ENCODE measurements at regions not wholly inside any gene's neighbourhood (a gene's known extent, or its start where the extent isn't known, plus 50 kb on each side); places are given as distances from the start of the nearest gene placed in this dataset.

GRCh38 chr22:48745842-48746788 lies 1081.6 kb downstream of the BRD1 start:
- no peak for TF ChIP-seq JUND (IDR thresholded peaks at IDR 0.05; ENCODE audit: low read depth)
- DNase-seq (ENCODE audit: low read depth in 1 of 2, low spot score in 1 of 2), result no peak
- in situ Hi-C loops (cut with HindIII; ENCODE audit: low pct_unique_long_range_greater_than_20kb, low sequenced_read_pairs), result no loop called here

DNA sequence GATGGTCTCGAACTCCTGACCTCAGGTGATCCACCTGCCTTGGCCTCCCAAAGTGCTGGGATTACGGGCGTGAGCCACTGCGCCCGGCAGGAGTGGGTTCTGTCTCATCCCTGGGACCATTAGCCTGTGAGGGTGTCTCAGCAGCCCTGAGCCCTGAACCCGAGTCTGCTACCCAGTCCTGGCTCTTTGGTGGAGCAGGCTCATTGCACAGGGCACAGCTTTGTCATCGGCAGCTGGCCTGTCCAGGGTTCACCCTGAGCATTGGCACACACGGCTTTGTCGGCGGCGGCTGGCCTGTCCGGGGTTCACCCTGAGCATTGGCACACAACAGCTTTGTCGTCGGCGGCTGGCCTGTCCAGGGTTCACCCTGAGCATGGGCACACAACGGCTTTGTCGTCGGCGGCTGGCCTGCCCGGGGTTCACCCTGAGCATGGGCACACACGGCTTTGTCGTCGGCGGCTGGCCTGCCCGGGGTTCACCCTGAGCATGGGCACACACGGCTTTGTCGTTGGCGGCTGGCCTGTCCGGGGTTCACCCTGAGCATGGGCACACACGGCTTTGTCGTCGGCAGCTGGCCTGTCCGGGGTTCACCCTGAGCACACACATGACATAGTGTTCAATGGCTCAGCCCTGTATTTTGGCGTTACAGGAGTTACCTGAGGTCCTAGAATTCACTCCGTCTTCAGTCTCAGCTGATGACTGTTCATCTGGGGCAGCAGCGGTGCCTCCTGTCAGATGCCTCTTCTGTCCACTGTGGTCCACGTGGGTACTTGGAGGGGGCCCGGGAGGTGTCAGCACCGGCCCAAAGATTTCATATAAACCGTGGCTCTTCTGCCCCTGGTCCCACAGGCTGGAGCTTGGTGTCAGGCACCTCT lies 1082.5 kb downstream of the BRD1 start:
- TF ChIP-seq JUND (IDR thresholded peaks at IDR 0.05; ENCODE audit: low read depth), result no peak
- in situ Hi-C loops (cut with HindIII; ENCODE audit: low pct_unique_long_range_greater_than_20kb, low sequenced_read_pairs), result no loop called here
- DNase-seq (ENCODE audit: low read depth in 1 of 2, low spot score in 1 of 2), result no peak

- no peak for TF ChIP-seq JUND (IDR thresholded peaks at IDR 0.05; ENCODE audit: low read depth)
- in situ Hi-C loops (cut with HindIII; ENCODE audit: low pct_unique_long_range_greater_than_20kb, low sequenced_read_pairs), result no loop called here
Measured at GRCh38 chr22:48744283-48744641, 1083.4 kb downstream of the BRD1 start.

DNA sequence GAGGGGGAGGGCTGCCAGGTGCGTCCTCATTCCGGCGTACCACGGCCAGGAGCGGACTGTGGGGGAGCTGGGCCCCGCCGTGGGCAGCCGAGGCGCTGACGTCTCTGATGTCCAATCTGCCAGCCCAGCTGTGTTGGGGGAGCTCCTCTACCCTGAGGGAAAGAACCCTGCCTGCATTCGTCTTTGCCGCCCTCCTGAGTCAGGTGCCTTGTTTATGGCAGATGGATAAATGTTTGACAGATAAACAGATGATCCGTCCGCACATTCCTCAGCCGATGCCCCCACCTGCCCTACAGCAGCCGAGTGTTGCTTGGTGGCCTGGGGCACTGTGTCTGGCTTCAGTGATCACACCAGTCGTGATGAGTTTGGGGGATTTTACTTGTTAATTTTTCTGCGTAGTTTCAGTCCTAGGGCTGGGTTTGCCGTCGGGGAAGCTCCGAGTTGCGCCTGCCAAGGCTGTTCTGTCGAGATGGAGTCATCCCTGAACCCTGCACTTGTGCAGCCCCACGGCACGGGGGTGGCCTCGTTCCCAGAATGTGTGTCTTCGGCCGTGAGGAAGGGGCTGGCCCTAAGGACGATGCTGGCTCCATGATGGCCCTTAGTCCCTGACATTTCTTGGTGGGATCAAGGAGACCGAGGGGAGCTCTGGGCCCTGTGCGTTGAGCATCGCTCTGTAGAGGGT lies 1083.9 kb downstream of the BRD1 start:
- DNase-seq (ENCODE audit: low read depth in 1 of 2, low spot score in 1 of 2), result no peak
- TF ChIP-seq JUND (IDR thresholded peaks at IDR 0.05; ENCODE audit: low read depth), result no peak
- in situ Hi-C loops (cut with HindIII; ENCODE audit: low pct_unique_long_range_greater_than_20kb, low sequenced_read_pairs), result no loop called here

More at GRCh38 chr22:48744283-48744641, 1083.4 kb downstream of the BRD1 start:
- DNase-seq (ENCODE audit: low read depth in 1 of 2, low spot score in 1 of 2), result no peak

DNA sequence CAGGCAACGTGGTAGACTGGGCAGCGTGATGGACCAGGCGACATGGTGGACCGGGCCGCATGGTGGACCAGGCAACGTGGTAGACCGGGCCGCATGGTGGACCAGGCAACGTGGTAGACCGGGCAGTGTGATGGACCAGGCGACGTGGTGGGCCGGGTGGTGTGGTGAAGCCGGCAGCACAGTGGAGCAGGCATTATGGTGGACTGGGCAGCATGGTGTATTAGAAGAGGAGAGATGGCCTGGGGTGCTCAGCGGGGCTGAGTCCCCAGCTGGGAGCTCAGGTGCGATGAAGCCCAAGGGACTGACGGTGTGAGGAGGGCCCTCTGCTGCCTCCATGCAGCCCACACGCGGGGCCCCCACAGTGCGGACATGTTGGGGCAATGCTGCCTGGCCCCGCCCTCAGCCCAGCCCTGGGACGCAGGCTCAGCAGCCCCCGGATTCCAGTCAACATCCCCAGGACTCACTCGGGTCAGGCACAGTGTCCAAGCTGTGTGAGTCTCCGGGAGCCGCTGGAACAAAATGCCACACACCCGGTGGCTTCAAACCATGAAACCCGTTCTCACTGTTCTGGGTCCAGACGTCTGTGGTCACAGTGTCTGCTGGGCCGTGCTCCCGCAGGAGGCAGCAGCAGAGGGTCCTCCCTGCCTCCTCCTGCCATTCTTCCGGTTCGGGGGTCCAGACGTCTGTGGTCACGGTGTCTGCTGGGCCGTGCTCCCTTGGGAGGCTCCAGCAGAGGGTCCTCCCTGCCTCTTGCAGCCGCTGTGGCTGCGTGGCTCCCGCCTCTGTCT lies 1084.9 kb downstream of the BRD1 start:
- in situ Hi-C loops (cut with HindIII; ENCODE audit: low pct_unique_long_range_greater_than_20kb, low sequenced_read_pairs), result no loop called here
- no peak for DNase-seq (ENCODE audit: low read depth in 1 of 2, low spot score in 1 of 2)
- no peak for TF ChIP-seq JUND (IDR thresholded peaks at IDR 0.05; ENCODE audit: low read depth)

DNA sequence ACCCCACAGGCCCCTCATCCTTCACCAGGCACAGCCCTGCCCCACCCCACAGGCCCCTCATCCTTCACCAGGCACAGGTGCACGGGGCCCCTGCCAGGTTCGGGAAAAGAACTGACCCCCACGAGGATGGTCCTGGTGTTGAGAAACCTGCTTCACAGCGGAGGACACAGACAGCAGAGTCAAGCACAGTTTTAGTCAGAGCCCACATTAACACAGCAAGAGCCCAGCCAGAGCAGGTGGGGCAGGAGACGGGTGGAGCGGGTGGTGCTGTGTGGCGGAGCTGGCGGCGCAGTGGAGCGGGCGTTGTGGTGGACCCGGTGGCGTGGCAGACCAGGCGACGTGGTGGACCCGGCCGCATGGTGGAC lies 1085.5 kb downstream of the BRD1 start:
- in situ Hi-C loops (cut with HindIII; ENCODE audit: low pct_unique_long_range_greater_than_20kb, low sequenced_read_pairs), result no loop called here
- no peak for TF ChIP-seq JUND (IDR thresholded peaks at IDR 0.05; ENCODE audit: low read depth)
- no peak for DNase-seq (ENCODE audit: low read depth in 1 of 2, low spot score in 1 of 2)

DNA sequence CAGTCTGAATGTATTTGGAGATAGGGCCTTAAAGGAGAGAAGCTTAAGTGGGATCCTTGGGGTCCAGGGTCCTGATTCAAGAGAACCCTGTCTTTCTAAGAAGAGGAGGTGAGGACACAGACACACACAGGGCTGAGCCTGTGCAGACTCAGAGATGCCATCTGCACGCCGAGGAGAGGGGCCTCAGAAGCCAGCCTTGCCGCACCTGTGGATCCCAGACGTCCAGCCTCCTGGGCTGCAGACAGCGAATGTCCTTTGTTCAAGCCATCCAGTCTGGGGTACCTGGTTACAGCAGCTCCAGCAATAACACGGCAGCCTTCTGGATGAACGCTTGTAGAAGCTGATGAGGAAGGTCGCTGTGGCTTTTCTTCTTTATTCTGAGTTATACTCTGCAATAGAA lies 1086.1 kb downstream of the BRD1 start:
- TF ChIP-seq JUND (IDR thresholded peaks at IDR 0.05; ENCODE audit: low read depth), result no peak
- no peak for DNase-seq (ENCODE audit: low read depth in 1 of 2, low spot score in 1 of 2)
- in situ Hi-C loops (cut with HindIII; ENCODE audit: low pct_unique_long_range_greater_than_20kb, low sequenced_read_pairs), result no loop called here

DNA sequence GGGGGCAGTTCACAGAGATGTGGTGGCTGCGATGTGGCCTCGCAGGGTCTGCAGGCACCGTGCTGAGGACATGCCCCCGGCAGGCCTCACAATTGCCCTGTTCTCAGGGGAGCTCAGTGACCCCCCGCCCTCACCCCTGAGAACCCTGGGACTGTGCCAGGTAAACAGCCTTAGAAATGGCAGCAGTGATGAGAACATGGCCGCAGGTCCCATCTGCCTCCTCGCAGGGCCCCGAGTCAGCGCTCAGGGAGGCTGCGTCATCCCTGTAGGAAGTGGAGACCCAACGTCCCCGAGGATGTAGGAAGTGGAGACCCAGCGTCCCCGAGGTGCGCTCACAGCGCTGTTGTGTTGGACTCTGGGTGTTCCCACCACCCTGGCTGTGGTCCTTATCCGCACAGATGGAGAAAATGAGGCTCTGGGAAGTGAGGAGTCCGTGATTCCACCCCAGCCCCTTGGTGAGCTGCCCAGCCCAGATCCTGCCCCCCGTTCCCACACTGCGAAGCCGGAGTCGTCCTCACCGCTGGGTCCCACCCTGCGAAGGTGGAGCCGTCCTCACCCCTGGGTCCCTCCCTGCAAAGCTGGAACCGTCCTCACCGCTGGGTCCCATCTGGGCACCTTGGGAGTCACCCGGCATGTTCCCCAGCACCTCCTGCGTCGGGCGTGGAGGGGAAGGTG lies 1086.8 kb downstream of the BRD1 start:
- no peak for TF ChIP-seq JUND (IDR thresholded peaks at IDR 0.05; ENCODE audit: low read depth)
- in situ Hi-C loops (cut with HindIII; ENCODE audit: low pct_unique_long_range_greater_than_20kb, low sequenced_read_pairs), result no loop called here
- DNase-seq (ENCODE audit: low read depth in 1 of 2, low spot score in 1 of 2), result no peak

- in situ Hi-C loops (cut with HindIII; ENCODE audit: low pct_unique_long_range_greater_than_20kb, low sequenced_read_pairs), result no loop called here
Measured at GRCh38 chr22:48740086-48740730, 1087.5 kb downstream of the BRD1 start.

DNA sequence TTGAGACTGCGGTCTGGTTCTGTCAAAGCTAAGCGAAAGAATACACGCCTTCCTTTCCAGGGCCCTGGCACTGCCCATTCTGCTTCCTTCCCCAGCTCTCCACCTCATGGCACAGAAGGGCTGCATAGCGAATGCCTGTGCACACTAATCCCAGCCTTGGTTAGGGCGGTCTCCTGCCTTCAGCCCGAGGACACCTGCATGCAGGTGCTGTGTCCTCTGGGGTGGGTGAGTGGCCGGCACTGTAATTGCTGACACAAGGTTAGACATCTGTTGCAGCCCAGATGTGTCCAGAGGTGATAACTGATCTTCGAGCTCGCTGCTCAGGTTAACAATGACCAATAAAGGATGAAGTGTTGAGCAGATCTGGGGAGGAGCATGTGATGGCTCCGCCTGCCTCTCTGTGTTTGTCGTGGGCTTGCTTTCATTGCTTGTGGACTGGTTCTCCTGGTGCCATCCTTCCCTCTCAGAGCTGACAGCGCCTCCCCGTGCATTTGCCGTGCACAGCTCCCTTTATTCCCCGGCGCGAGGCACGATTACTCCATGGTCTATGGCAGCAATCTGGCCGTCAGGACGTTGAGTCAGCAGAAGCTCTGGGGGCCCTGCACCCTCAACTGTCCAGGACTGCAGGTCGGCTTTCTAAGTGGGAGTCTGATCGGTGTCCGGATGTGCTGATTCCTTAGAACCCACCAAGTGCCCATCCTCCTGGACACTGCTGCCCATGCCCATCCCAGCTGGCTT lies 1088.2 kb downstream of the BRD1 start:
- in situ Hi-C loops (cut with HindIII; ENCODE audit: low pct_unique_long_range_greater_than_20kb, low sequenced_read_pairs), result no loop called here
- no peak for TF ChIP-seq JUND (IDR thresholded peaks at IDR 0.05; ENCODE audit: low read depth)

More at GRCh38 chr22:48740086-48740730, 1087.5 kb downstream of the BRD1 start:
- no peak for DNase-seq (ENCODE audit: low read depth in 1 of 2, low spot score in 1 of 2)
- no peak for TF ChIP-seq JUND (IDR thresholded peaks at IDR 0.05; ENCODE audit: low read depth)

More for the DNA sequence above, 1088.2 kb downstream of the BRD1 start:
- DNase-seq (ENCODE audit: low read depth in 1 of 2, low spot score in 1 of 2), result no peak
